ENCODE measurements at regions not wholly inside any gene's neighbourhood (a gene's known extent, or its start where the extent isn't known, plus 50 kb on each side); places are given as distances from the start of the nearest gene placed in this dataset.

GRCh38 chr2:118437501-118437900, 349.2 kb downstream of the INSIG2 start (continued):
- TF ChIP-seq MGA (IDR thresholded peaks at IDR 0.05), result no peak

Measured in K562 (cell line).